ENCODE measurements at regions not wholly inside any gene's neighbourhood (a gene's known extent, or its start where the extent isn't known, plus 50 kb on each side); places are given as distances from the start of the nearest gene placed in this dataset.

DNA sequence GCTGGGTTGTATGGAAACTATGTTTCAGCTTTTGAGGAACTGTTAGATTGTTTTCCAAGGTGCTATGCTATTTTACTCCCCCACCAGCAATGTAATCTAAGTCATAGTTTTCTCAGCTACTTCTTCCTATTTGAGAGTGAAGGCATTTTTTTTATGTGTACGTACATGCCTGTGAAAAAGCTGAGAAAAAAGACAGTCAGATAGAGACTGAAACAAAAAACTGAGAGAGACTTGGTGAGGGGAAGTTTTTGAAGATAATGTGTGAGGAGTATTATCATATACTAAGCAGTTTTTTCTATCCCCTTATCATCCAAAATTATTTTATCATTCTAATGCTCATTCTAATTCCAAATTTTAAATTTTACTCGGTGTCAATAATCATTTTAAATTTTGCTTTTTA, 780.0 kb downstream of the BCKDHB start:
- TF ChIP-seq NRF1 (IDR thresholded peaks at IDR 0.05; ENCODE audit: low read depth, low read length) (no peak), CBX5 (IDR thresholded peaks at IDR 0.05; ENCODE audit: low read depth, low read length) (no peak), SAP30 (IDR thresholded peaks at IDR 0.05; ENCODE audit: insufficient read depth, insufficient replicate concordance, low read length) (no peak), TBP (IDR thresholded peaks at IDR 0.05; ENCODE audit: low read depth, low read length) (no peak), HDAC2 (IDR thresholded peaks at IDR 0.05; ENCODE audit: borderline replicate concordance in 1 of 2, low read depth in 2 of 2, low read length in 2 of 2) (no peak), SP4 (IDR thresholded peaks at IDR 0.05; ENCODE audit: low read length) (no peak), JUND (IDR thresholded peaks at IDR 0.05; ENCODE audit: low read length) (no peak), EGR1 (IDR thresholded peaks at IDR 0.05; ENCODE audit: borderline replicate concordance, low read depth, low read length) (no peak), RAD21 (IDR thresholded peaks at IDR 0.05 in 1 of 2, conservative IDR thresholded peaks at IDR 0.05 in 1 of 2; ENCODE audit: low read depth in 2 of 2, low read length in 2 of 2) (no peak), EZH2 (IDR thresholded peaks at IDR 0.05; ENCODE audit: low read depth, low read length, severe bottlenecking) (no peak), SIRT6 (IDR thresholded peaks at IDR 0.05; ENCODE audit: low read length) (no peak), EP300 (IDR thresholded peaks at IDR 0.05; ENCODE audit: borderline replicate concordance in 1 of 2, low read depth in 2 of 2, low read length in 2 of 2) (no peak), ZNF274 (IDR thresholded peaks at IDR 0.05; ENCODE audit: borderline replicate concordance, extremely low read depth, low read length) (no peak)
- TF ChIP-seq, protein P1, sequence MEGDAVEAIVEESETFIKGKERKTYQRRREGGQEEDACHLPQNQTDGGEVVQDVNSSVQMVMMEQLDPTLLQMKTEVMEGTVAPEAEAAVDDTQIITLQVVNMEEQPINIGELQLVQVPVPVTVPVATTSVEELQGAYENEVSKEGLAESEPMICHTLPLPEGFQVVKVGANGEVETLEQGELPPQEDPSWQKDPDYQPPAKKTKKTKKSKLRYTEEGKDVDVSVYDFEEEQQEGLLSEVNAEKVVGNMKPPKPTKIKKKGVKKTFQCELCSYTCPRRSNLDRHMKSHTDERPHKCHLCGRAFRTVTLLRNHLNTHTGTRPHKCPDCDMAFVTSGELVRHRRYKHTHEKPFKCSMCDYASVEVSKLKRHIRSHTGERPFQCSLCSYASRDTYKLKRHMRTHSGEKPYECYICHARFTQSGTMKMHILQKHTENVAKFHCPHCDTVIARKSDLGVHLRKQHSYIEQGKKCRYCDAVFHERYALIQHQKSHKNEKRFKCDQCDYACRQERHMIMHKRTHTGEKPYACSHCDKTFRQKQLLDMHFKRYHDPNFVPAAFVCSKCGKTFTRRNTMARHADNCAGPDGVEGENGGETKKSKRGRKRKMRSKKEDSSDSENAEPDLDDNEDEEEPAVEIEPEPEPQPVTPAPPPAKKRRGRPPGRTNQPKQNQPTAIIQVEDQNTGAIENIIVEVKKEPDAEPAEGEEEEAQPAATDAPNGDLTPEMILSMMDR (IDR thresholded peaks at IDR 0.05; ENCODE audit: control extremely low read depth in 1 of 3, insufficient read depth in 1 of 3, low read depth in 1 of 3, low read length in 3 of 3), result no peak

All from H1 (cell line).